ELF-1 (cell line): ENCODE measurements at regions not wholly inside any gene's neighbourhood (a gene's known extent, or its start where the extent isn't known, plus 50 kb on each side); places are given as distances from the start of the nearest gene placed in this dataset.
"Not testable (repeated sequence)": the region's sequence is repeated elsewhere in the genome, so short reads cannot be mapped to it uniquely, and the experiment has no call there.

ENCODE experiments used
- DNase-seq: peaks from one replicate; pipeline ENCODE4 v3.0.0-alpha.2; 2016; ENCODE audit warnings: low read depth, low spot score

- no peak for DNase-seq
Measured at GRCh38 chr7:94104301-94104700, 100.1 kb upstream of the BET1 start.

GRCh38 chr7:94109556-94109955 lies 105.4 kb upstream of the BET1 start:
- no peak for DNase-seq

- DNase-seq = no peak
Measured at GRCh38 chr7:94111009-94111408, 106.9 kb upstream of the BET1 start.

- no peak for DNase-seq
Measured at GRCh38 chr7:94115316-94115715, 111.2 kb upstream of the BET1 start.

GRCh38 chr7:94123136-94123535 lies 119.0 kb upstream of the BET1 start:
- no peak for DNase-seq

GRCh38 chr7:94127026-94127425 lies 122.9 kb upstream of the BET1 start:
- no peak for DNase-seq

GRCh38 chr7:94128072-94128471 lies 123.9 kb upstream of the BET1 start:
- DNase-seq = no peak

GRCh38 chr7:94129443-94130140 lies 125.4 kb upstream of the BET1 start:
- DNase-seq = no peak

GRCh38 chr7:94130716-94131115 lies 126.6 kb upstream of the BET1 start:
- no peak for DNase-seq

GRCh38 chr7:94133460-94133859 lies 129.3 kb upstream of the BET1 start:
- no peak for DNase-seq

GRCh38 chr7:94135180-94135579 lies 131.0 kb upstream of the BET1 start:
- no peak for DNase-seq

- DNase-seq = no peak
Measured at GRCh38 chr7:94142281-94142680, 138.1 kb upstream of the BET1 start.

GRCh38 chr7:94145602-94146001 lies 141.4 kb upstream of the BET1 start:
- DNase-seq = no peak

GRCh38 chr7:94146408-94146807 lies 142.3 kb upstream of the BET1 start:
- DNase-seq = no peak

- DNase-seq = no peak
Measured at GRCh38 chr7:94149789-94150545, 145.8 kb upstream of the BET1 start.

GRCh38 chr7:94154182-94154581 lies 150.0 kb upstream of the BET1 start:
- no peak for DNase-seq

- no peak for DNase-seq
Measured at GRCh38 chr7:94154858-94155257, 150.7 kb upstream of the BET1 start.

- not testable (repeated sequence) for DNase-seq
Measured at GRCh38 chr7:94157659-94158306, 153.6 kb upstream of the BET1 start.

- DNase-seq = no peak
Measured at GRCh38 chr7:94160719-94161435, 156.7 kb upstream of the BET1 start.

GRCh38 chr7:94161476-94161875 lies 157.3 kb upstream of the BET1 start:
- DNase-seq = no peak

- DNase-seq = no peak
Measured at GRCh38 chr7:94169682-94170081, 165.5 kb upstream of the BET1 start.

GRCh38 chr7:94170836-94171235 lies 166.7 kb upstream of the BET1 start:
- DNase-seq = no peak
